HepG2 (cell line): ENCODE measurements at regions not wholly inside any gene's neighbourhood (a gene's known extent, or its start where the extent isn't known, plus 50 kb on each side); places are given as distances from the start of the nearest gene placed in this dataset.

ENCODE experiments used
- ATM ChIP-seq: fragments of 450-650 bp; IDR thresholded peaks from 2 replicates; pipeline ENCODE4 v1.7.1; 2017; ENCODE audit warnings: mild to moderate bottlenecking, borderline replicate concordance
- CTCF ChIP-seq: sonication (generic); formaldehyde crosslinking; IDR thresholded peaks from 2 replicates; pipeline ENCODE4 v1.5.0; 2020; ENCODE audit warnings: mild to moderate bottlenecking, missing genetic modification reagents, moderate library complexity
- ELF1 ChIP-seq: sonication (generic); formaldehyde crosslinking; IDR thresholded peaks from 2 replicates; pipeline ENCODE4 v1.4.0; 2020; ENCODE audit warnings: missing genetic modification reagents
- KDM5B ChIP-seq: sonication (generic); formaldehyde crosslinking; IDR thresholded peaks from 2 replicates; pipeline ENCODE4 v1.4.0; 2020; ENCODE audit warnings: missing genetic modification reagents, mild to moderate bottlenecking, borderline replicate concordance
- PBX2 ChIP-seq: IDR thresholded peaks from 2 replicates; pipeline ENCODE4 v1.6.1; 2016; ENCODE audit warnings: control low read depth
- REST ChIP-seq, 2 experiments: IDR thresholded peaks; 2 replicates each; pipeline ENCODE4 v1.6.1; 2011 to 2012; ENCODE audit warnings: low read length in 2 of 2, borderline replicate concordance in 1 of 2, low read depth in 1 of 2, mild to moderate bottlenecking in 1 of 2, moderate library complexity in 1 of 2
- SAP130 ChIP-seq: IDR thresholded peaks from 2 replicates; pipeline ENCODE4 v1.6.1; 2016; ENCODE audit warnings: low read depth
- SKI ChIP-seq: fragments of 450-650 bp; IDR thresholded peaks from one replicate; pipeline ENCODE4 v1.6.1; 2018; ENCODE audit warnings: mild to moderate bottlenecking; ENCODE audit not compliant: partially characterized antibody
- THAP8 ChIP-seq: sonication (generic); formaldehyde crosslinking; IDR thresholded peaks from 2 replicates; pipeline ENCODE4 v1.5.1; 2020; ENCODE audit warnings: missing genetic modification reagents, mild to moderate bottlenecking, borderline replicate concordance
- ZBTB49 ChIP-seq: sonication (generic); formaldehyde crosslinking; IDR thresholded peaks from 2 replicates; pipeline ENCODE4 v1.4.0; 2020; ENCODE audit warnings: missing genetic modification reagents, borderline replicate concordance
- ZNF704 ChIP-seq: sonication (generic); formaldehyde crosslinking; IDR thresholded peaks from 2 replicates; pipeline ENCODE4 v1.8.1; 2023; ENCODE audit warnings: mild to moderate bottlenecking, inconsistent platforms, moderate library complexity, missing genetic modification reagents, borderline replicate concordance
- ZNF770 ChIP-seq: sonication (generic); formaldehyde crosslinking; IDR thresholded peaks from 2 replicates; pipeline ENCODE4 v1.5.0; 2020; ENCODE audit warnings: mild to moderate bottlenecking, missing genetic modification reagents

GRCh38 chr10:56258378-56258777 is 102.7 kb downstream of the ZWINT start:
- TF ChIP-seq THAP8 (CRISPR knock-in tag) (no peak), SAP130 (CRISPR knock-in tag) (no peak), ZBTB49 (no peak), SKI (no peak), PBX2 (CRISPR knock-in tag) (no peak), ZNF770 (CRISPR knock-in tag) (no peak), ZNF704 (CRISPR knock-in tag) (no peak), ATM (no peak), REST (IDR thresholded peaks at IDR 0.05; ENCODE audit: borderline replicate concordance in 1 of 2, low read depth in 1 of 2, low read length in 2 of 2) (no peak), CTCF (CRISPR knock-in tag) (no peak), KDM5B (CRISPR knock-in tag) (no peak), ELF1 (no peak)
